ENCODE measurements at regions not wholly inside any gene's neighbourhood (a gene's known extent, or its start where the extent isn't known, plus 50 kb on each side); places are given as distances from the start of the nearest gene placed in this dataset.

GRCh38 chr4:181702864-181703495 lies 540.2 kb upstream of the TENM3 start:
- Histone ChIP-seq H2AFZ (ENCODE audit: insufficient read depth, low read depth, low read length, poor library complexity, severe bottlenecking) (no peak overlapping the region), H3K9ac (ENCODE audit: insufficient read depth, low read length, poor library complexity, severe bottlenecking) (no peak overlapping the region), H3K36me3 (replicated peaks in 1 of 2; ENCODE audit: control insufficient read depth in 1 of 2, insufficient read depth in 2 of 2, low read length in 2 of 2) (no peaks in the 10 kb centered on the region), H3K9me3 (replicated peaks in 1 of 2; ENCODE audit: control insufficient read depth in 1 of 2, insufficient read depth in 1 of 2, low read length in 2 of 2) (peaks cover 0 to 9% of the 10 kb centered on the region in 2 donors), H4K20me1 (ENCODE audit: insufficient read depth, low read length) (no peaks in the 10 kb centered on the region), H3K27ac (ENCODE audit: low read depth in 1 of 2, low read length in 2 of 2) (no peak overlapping the region), H3K4me2 (replicated peaks; ENCODE audit: extremely low read depth, low read length, poor library complexity, severe bottlenecking) (no peak overlapping the region), H3K79me2 (ENCODE audit: insufficient read depth, low read length) (no peaks in the 10 kb centered on the region), H3K4me3 (replicated peaks in 1 of 3; ENCODE audit: low read depth in 2 of 3, low read length in 3 of 3) (no peak overlapping the region), H3K4me1 (ENCODE audit: control insufficient read depth in 1 of 2, insufficient read depth in 2 of 2, low read length in 2 of 2) (no peaks in the 10 kb centered on the region), H3K27me3 (ENCODE audit: control insufficient read depth in 2 of 2, insufficient read depth in 2 of 2, low read length in 2 of 2) (no peaks in the 10 kb centered on the region)
- Mint-ChIP-seq H3K36me3 (no peaks in the 10 kb centered on the region), H3K27me3 (ENCODE audit: low read depth in 3 of 3) (peaks cover 0 to 1% (median 0%) of the 10 kb centered on the region in 3 donors), H3K4me1 (no peaks in the 10 kb centered on the region), H3K4me3 (no peak overlapping the region), H3K27ac (no peak overlapping the region), H3K9me3 (peaks cover 0 to 6% (median 3%) of the 10 kb centered on the region in 7 donors)
- intact Hi-C loops (cut with micrococcal nuclease), result no loop called here
- no peak for TF ChIP-seq CTCF (IDR thresholded peaks at IDR 0.05)
- no peak for DNase-seq
- 69% methylated on average over 5 of the region's 11 CpGs for WGBS (ENCODE audit: insufficient coverage)

- Mint-ChIP-seq H3K36me3 (no peaks in the 10 kb centered on the region), H3K27me3 (ENCODE audit: low read depth in 3 of 3) (peaks cover 0 to 1% (median 0%) of the 10 kb centered on the region in 3 donors), H3K27ac (no peak overlapping the region), H3K4me1 (no peaks in the 10 kb centered on the region), H3K4me3 (no peak overlapping the region), H3K9me3 (peaks cover 2 to 15% (median 8%) of the 10 kb centered on the region in 7 donors)
- Histone ChIP-seq H3K27ac (ENCODE audit: low read depth in 1 of 2, low read length in 2 of 2) (no peak overlapping the region), H3K9ac (ENCODE audit: insufficient read depth, low read length, poor library complexity, severe bottlenecking) (no peak overlapping the region), H4K20me1 (ENCODE audit: insufficient read depth, low read length) (no peaks in the 10 kb centered on the region), H3K27me3 (ENCODE audit: control insufficient read depth in 2 of 2, insufficient read depth in 2 of 2, low read length in 2 of 2) (no peaks in the 10 kb centered on the region), H3K9me3 (replicated peaks in 1 of 2; ENCODE audit: control insufficient read depth in 1 of 2, insufficient read depth in 1 of 2, low read length in 2 of 2) (peaks cover 3 to 9% of the 10 kb centered on the region in 2 donors), H2AFZ (ENCODE audit: insufficient read depth, low read depth, low read length, poor library complexity, severe bottlenecking) (no peak overlapping the region), H3K4me1 (ENCODE audit: control insufficient read depth in 1 of 2, insufficient read depth in 2 of 2, low read length in 2 of 2) (no peaks in the 10 kb centered on the region), H3K4me2 (replicated peaks; ENCODE audit: extremely low read depth, low read length, poor library complexity, severe bottlenecking) (no peak overlapping the region), H3K79me2 (ENCODE audit: insufficient read depth, low read length) (no peaks in the 10 kb centered on the region), H3K4me3 (replicated peaks in 1 of 3; ENCODE audit: low read depth in 2 of 3, low read length in 3 of 3) (no peak overlapping the region), H3K36me3 (replicated peaks in 1 of 2; ENCODE audit: control insufficient read depth in 1 of 2, insufficient read depth in 2 of 2, low read length in 2 of 2) (no peaks in the 10 kb centered on the region)
- 86% methylated on average over 5 of the region's 7 CpGs for WGBS (ENCODE audit: insufficient coverage)
- TF ChIP-seq CTCF (IDR thresholded peaks at IDR 0.05), result no peak
- DNase-seq, result no peak
- intact Hi-C loops (cut with micrococcal nuclease), result no loop called here
Observed at GRCh38 chr4:181710143-181710542, 533.1 kb upstream of the TENM3 start.

Measured in CD14-positive monocyte (primary cell).